ENCODE measurements at regions not wholly inside any gene's neighbourhood (a gene's known extent, or its start where the extent isn't known, plus 50 kb on each side); places are given as distances from the start of the nearest gene placed in this dataset.
"Not testable (repeated sequence)": the region's sequence is repeated elsewhere in the genome, so short reads cannot be mapped to it uniquely, and the experiment has no call there.

- ChIA-PET POLR2A (no interaction called here), CTCF (no interaction called here)
- WGBS (ENCODE audit: insufficient coverage) = 73% methylated on average over 2 of the region's 2 CpGs
- Histone ChIP-seq H3K9me3 (ENCODE audit: control extremely low read depth in 1 of 5, control insufficient read depth in 4 of 5, insufficient read depth in 2 of 5, low read depth in 1 of 5, low read length in 4 of 5) (no peaks in the 10 kb centered on the region), H3K27me3 (replicated peaks in 2 of 5; ENCODE audit: control insufficient read depth in 4 of 5, insufficient read depth in 5 of 5, low read length in 4 of 5) (no peaks in the 10 kb centered on the region), H3K36me3 (ENCODE audit: control insufficient read depth in 4 of 4, insufficient read depth in 4 of 4, low read length in 3 of 4) (no peaks in the 10 kb centered on the region), H3K27ac (ENCODE audit: insufficient read depth in 1 of 2, low read depth in 1 of 2, low read length in 2 of 2, poor library complexity in 1 of 2, severe bottlenecking in 2 of 2) (no peak overlapping the region), H3K4me1 (ENCODE audit: control extremely low read depth in 1 of 4, control insufficient read depth in 4 of 4, insufficient read depth in 4 of 4, low read length in 3 of 4) (no peaks in the 10 kb centered on the region), H3K4me3 (ENCODE audit: control insufficient read depth in 1 of 7, extremely low read depth in 1 of 7, insufficient read depth in 4 of 7, low read depth in 2 of 7, low read length in 6 of 7) (no peak overlapping the region)
- DNase-seq = no peak
These were observed 240.5 kb upstream of the HS3ST1 start for GRCh38 chr4:11669156-11669555.

DNA sequence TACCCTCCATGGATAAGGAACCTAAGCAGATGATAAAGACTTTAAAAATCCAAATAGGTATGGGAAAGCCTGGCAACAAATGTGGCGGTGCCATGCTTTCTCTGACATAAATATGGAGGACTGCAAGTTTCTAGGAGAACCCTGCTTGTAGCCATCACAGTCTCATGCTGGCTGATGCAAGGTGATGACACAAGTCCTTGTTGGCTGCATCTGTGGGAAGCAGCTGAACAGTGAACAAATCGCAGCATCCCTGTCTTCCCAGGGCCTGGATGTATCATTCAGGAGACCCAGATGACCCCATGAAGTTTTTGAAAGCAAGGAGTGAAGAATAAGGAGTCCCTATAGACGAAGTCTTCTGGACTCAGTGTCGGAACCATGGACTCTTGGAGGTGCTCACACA is 234.4 kb upstream of the HS3ST1 start:
- Histone ChIP-seq H3K4me3 (ENCODE audit: control insufficient read depth in 1 of 7, extremely low read depth in 1 of 7, insufficient read depth in 4 of 7, low read depth in 2 of 7, low read length in 6 of 7) (no peak overlapping the region), H3K27me3 (replicated peaks in 2 of 5; ENCODE audit: control insufficient read depth in 4 of 5, insufficient read depth in 5 of 5, low read length in 4 of 5) (no peaks in the 10 kb centered on the region), H3K36me3 (ENCODE audit: control insufficient read depth in 4 of 4, insufficient read depth in 4 of 4, low read length in 3 of 4) (no peaks in the 10 kb centered on the region), H3K27ac (ENCODE audit: insufficient read depth in 1 of 2, low read depth in 1 of 2, low read length in 2 of 2, poor library complexity in 1 of 2, severe bottlenecking in 2 of 2) (no peak overlapping the region), H3K4me1 (ENCODE audit: control extremely low read depth in 1 of 4, control insufficient read depth in 4 of 4, insufficient read depth in 4 of 4, low read length in 3 of 4) (no peaks in the 10 kb centered on the region), H3K9me3 (ENCODE audit: control extremely low read depth in 1 of 5, control insufficient read depth in 4 of 5, insufficient read depth in 2 of 5, low read depth in 1 of 5, low read length in 4 of 5) (no peaks in the 10 kb centered on the region)
- DNase-seq = no peak
- WGBS (ENCODE audit: insufficient coverage) = 93% methylated on average over 3 of the region's 4 CpGs
- POLR2A ChIA-PET = no interaction called here
- CTCF ChIA-PET = no interaction called here

DNA sequence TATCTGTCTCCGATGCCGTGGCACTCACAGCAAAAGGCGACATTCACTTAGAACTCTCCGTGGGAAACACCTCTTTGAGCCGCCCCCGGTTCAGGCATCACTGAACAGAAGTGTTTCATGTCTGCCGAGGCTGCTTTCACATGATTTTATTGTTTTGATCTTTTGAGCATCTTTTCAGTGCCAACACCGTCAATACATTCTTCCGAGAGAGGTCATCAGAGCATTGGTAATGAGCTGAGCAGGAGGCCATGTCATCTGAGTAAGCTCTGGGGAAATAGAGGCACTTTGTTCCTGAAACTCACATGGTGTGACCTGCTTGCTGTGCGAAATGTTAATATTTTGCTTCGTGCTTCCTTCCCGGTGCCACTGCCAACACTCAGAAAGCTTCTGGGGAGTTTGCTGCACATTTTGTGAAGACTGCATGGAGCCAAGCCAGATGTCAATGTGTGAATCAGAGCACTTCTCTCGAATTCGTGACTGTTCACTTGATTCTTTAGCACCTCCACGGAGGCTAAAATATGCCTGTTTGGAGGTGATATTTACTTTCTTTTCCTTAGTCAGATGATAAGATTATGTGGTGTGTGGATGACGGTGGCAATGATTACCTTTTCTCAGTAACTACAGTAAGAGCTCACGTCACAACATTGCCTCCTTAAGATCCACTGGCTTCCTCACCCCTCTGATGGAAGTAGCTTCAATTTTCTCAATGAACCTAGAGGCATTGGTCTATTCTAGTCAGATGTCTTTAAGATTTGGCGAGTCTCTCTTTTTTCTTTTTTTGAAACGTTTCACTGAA is 222.3 kb upstream of the HS3ST1 start:
- H3K36me3 ChIP-seq (ENCODE audit: control insufficient read depth in 4 of 4, insufficient read depth in 4 of 4, low read length in 3 of 4) = no peaks in the 10 kb centered on the region
- no peaks in the 10 kb centered on the region for H3K27me3 ChIP-seq (replicated peaks in 2 of 5; ENCODE audit: control insufficient read depth in 4 of 5, insufficient read depth in 5 of 5, low read length in 4 of 5)
- no peak overlapping the region for H3K27ac ChIP-seq (ENCODE audit: insufficient read depth in 1 of 2, low read depth in 1 of 2, low read length in 2 of 2, poor library complexity in 1 of 2, severe bottlenecking in 2 of 2)
- ChIA-PET POLR2A (no interaction called here), CTCF (no interaction called here)
- no peaks in the 10 kb centered on the region for H3K4me1 ChIP-seq (ENCODE audit: control extremely low read depth in 1 of 4, control insufficient read depth in 4 of 4, insufficient read depth in 4 of 4, low read length in 3 of 4)
- DNase-seq = no peak
- H3K4me3 ChIP-seq (ENCODE audit: control insufficient read depth in 1 of 7, extremely low read depth in 1 of 7, insufficient read depth in 4 of 7, low read depth in 2 of 7, low read length in 6 of 7) = no peak overlapping the region
- H3K9me3 ChIP-seq (ENCODE audit: control extremely low read depth in 1 of 5, control insufficient read depth in 4 of 5, insufficient read depth in 2 of 5, low read depth in 1 of 5, low read length in 4 of 5) = no peaks in the 10 kb centered on the region
- whole genome bisulfite sequencing (ENCODE audit: insufficient coverage) = 93% methylated on average over 15 of the region's 19 CpGs

GRCh38 chr4:11647433-11647832 is 218.7 kb upstream of the HS3ST1 start:
- ChIA-PET CTCF (no interaction called here), POLR2A (no interaction called here)
- no peak overlapping the region for H3K4me3 ChIP-seq (ENCODE audit: control insufficient read depth in 1 of 7, extremely low read depth in 1 of 7, insufficient read depth in 4 of 7, low read depth in 2 of 7, low read length in 6 of 7)
- H3K27ac ChIP-seq (ENCODE audit: insufficient read depth in 1 of 2, low read depth in 1 of 2, low read length in 2 of 2, poor library complexity in 1 of 2, severe bottlenecking in 2 of 2) = no peak overlapping the region
- no peak for DNase-seq
- H3K27me3 ChIP-seq (replicated peaks in 2 of 5; ENCODE audit: control insufficient read depth in 4 of 5, insufficient read depth in 5 of 5, low read length in 4 of 5) = no peaks in the 10 kb centered on the region
- H3K9me3 ChIP-seq (ENCODE audit: control extremely low read depth in 1 of 5, control insufficient read depth in 4 of 5, insufficient read depth in 2 of 5, low read depth in 1 of 5, low read length in 4 of 5) = no peaks in the 10 kb centered on the region
- H3K4me1 ChIP-seq (ENCODE audit: control extremely low read depth in 1 of 4, control insufficient read depth in 4 of 4, insufficient read depth in 4 of 4, low read length in 3 of 4) = no peaks in the 10 kb centered on the region
- no peaks in the 10 kb centered on the region for H3K36me3 ChIP-seq (ENCODE audit: control insufficient read depth in 4 of 4, insufficient read depth in 4 of 4, low read length in 3 of 4)

GRCh38 chr4:11643081-11643480 is 214.4 kb upstream of the HS3ST1 start:
- CTCF ChIA-PET; POLR2A ChIA-PET; H3K27ac ChIP-seq (ENCODE audit: insufficient read depth in 1 of 2, low read depth in 1 of 2, low read length in 2 of 2, poor library complexity in 1 of 2, severe bottlenecking in 2 of 2); H3K27me3 ChIP-seq (replicated peaks in 2 of 5; ENCODE audit: control insufficient read depth in 4 of 5, insufficient read depth in 5 of 5, low read length in 4 of 5); H3K4me1 ChIP-seq (ENCODE audit: control extremely low read depth in 1 of 4, control insufficient read depth in 4 of 4, insufficient read depth in 4 of 4, low read length in 3 of 4); DNase-seq; H3K4me3 ChIP-seq (ENCODE audit: control insufficient read depth in 1 of 7, extremely low read depth in 1 of 7, insufficient read depth in 4 of 7, low read depth in 2 of 7, low read length in 6 of 7); H3K9me3 ChIP-seq (ENCODE audit: control extremely low read depth in 1 of 5, control insufficient read depth in 4 of 5, insufficient read depth in 2 of 5, low read depth in 1 of 5, low read length in 4 of 5); H3K36me3 ChIP-seq (ENCODE audit: control insufficient read depth in 4 of 4, insufficient read depth in 4 of 4, low read length in 3 of 4): not testable (repeated sequence)
- WGBS (ENCODE audit: insufficient coverage) = no CpG with 5 or more reads among the region's 2 CpGs

DNA sequence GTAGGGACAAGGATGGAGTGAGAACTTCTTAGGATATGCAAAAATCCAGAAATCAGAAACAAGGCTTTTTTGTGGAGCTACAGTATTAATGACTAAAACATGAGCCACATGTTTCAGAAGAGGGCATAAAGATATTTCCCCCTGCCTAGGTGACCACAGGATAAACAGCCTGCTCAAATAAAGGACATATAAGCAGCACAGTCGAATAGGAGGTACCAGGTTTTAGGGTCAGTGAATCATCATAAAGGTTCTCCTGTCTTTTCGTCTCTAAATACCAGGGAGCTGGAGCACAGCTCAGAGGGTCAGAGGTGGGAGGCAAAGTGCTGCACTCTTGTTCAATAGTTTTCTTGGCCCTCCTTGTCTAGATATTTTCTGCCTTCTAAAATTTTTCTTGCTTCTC is 211.9 kb upstream of the HS3ST1 start:
- H3K9me3 ChIP-seq (ENCODE audit: control extremely low read depth in 1 of 5, control insufficient read depth in 4 of 5, insufficient read depth in 2 of 5, low read depth in 1 of 5, low read length in 4 of 5) = no peaks in the 10 kb centered on the region
- DNase-seq = no peak
- 95% methylated on average over 2 of the region's 2 CpGs for WGBS (ENCODE audit: insufficient coverage)
- H3K27ac ChIP-seq (ENCODE audit: insufficient read depth in 1 of 2, low read depth in 1 of 2, low read length in 2 of 2, poor library complexity in 1 of 2, severe bottlenecking in 2 of 2) = no peak overlapping the region
- H3K4me3 ChIP-seq (ENCODE audit: control insufficient read depth in 1 of 7, extremely low read depth in 1 of 7, insufficient read depth in 4 of 7, low read depth in 2 of 7, low read length in 6 of 7) = no peak overlapping the region
- ChIA-PET POLR2A (no interaction called here), CTCF (interaction anchor here (0.7 to 1.1 kb wide), 2 partner anchors 9 to 749 kb away, joined by 3 read pairs; no protein-coding TSS in a partner anchor)
- H3K4me1 ChIP-seq (ENCODE audit: control extremely low read depth in 1 of 4, control insufficient read depth in 4 of 4, insufficient read depth in 4 of 4, low read length in 3 of 4) = no peaks in the 10 kb centered on the region
- no peaks in the 10 kb centered on the region for H3K27me3 ChIP-seq (replicated peaks in 2 of 5; ENCODE audit: control insufficient read depth in 4 of 5, insufficient read depth in 5 of 5, low read length in 4 of 5)
- H3K36me3 ChIP-seq (ENCODE audit: control insufficient read depth in 4 of 4, insufficient read depth in 4 of 4, low read length in 3 of 4) = no peaks in the 10 kb centered on the region

DNA sequence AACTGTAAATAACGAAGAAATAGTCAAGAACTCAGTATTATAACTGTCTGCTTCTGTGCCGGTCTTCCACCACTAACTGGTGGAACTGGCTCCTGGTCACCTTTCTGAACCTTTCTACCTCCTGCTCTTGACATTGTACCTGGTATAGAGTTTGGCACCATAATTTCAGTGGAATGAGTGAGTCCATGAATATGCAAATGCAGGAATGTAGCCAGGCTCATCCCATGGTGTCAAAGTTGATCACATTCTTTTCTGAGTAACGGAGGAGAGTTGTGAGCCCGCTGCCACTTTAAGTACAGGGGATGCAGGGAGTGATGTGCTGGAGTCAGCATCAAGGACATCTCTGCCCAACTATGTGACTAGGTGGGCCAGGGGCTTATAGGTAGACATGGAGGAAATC is 207.9 kb upstream of the HS3ST1 start:
- no peak for DNase-seq
- H3K27me3 ChIP-seq (replicated peaks in 2 of 5; ENCODE audit: control insufficient read depth in 4 of 5, insufficient read depth in 5 of 5, low read length in 4 of 5) = no peaks in the 10 kb centered on the region
- H3K27ac ChIP-seq (ENCODE audit: insufficient read depth in 1 of 2, low read depth in 1 of 2, low read length in 2 of 2, poor library complexity in 1 of 2, severe bottlenecking in 2 of 2) = no peak overlapping the region
- no peaks in the 10 kb centered on the region for H3K36me3 ChIP-seq (ENCODE audit: control insufficient read depth in 4 of 4, insufficient read depth in 4 of 4, low read length in 3 of 4)
- CTCF ChIA-PET = no interaction called here
- WGBS (ENCODE audit: insufficient coverage) = 100% methylated on average over 4 of the region's 4 CpGs
- H3K9me3 ChIP-seq (ENCODE audit: control extremely low read depth in 1 of 5, control insufficient read depth in 4 of 5, insufficient read depth in 2 of 5, low read depth in 1 of 5, low read length in 4 of 5) = no peaks in the 10 kb centered on the region
- POLR2A ChIA-PET = no interaction called here
- no peak overlapping the region for H3K4me3 ChIP-seq (ENCODE audit: control insufficient read depth in 1 of 7, extremely low read depth in 1 of 7, insufficient read depth in 4 of 7, low read depth in 2 of 7, low read length in 6 of 7)
- H3K4me1 ChIP-seq (ENCODE audit: control extremely low read depth in 1 of 4, control insufficient read depth in 4 of 4, insufficient read depth in 4 of 4, low read length in 3 of 4) = no peaks in the 10 kb centered on the region
